ENCODE measurements at regions not wholly inside any gene's neighbourhood (a gene's known extent, or its start where the extent isn't known, plus 50 kb on each side); places are given as distances from the start of the nearest gene placed in this dataset.

- DNase-seq: no peak
Observed at GRCh38 chr4:8700531-8700930, 108.0 kb downstream of the CPZ start.

- DNase-seq: no peak
Observed at GRCh38 chr4:8699479-8700145, 107.0 kb downstream of the CPZ start.

- no peak for DNase-seq
Observed at GRCh38 chr4:8699063-8699385, 106.5 kb downstream of the CPZ start.

- DNase-seq: no peak
Observed at GRCh38 chr4:8698341-8699062, 105.9 kb downstream of the CPZ start.

- no peak for DNase-seq
Observed at GRCh38 chr4:8697826-8698225, 105.3 kb downstream of the CPZ start.

GRCh38 chr4:8696369-8697127 lies 104.0 kb downstream of the CPZ start:
- DNase-seq: no peak

GRCh38 chr4:8695237-8696219 lies 103.0 kb downstream of the CPZ start:
- DNase-seq: no peak

GRCh38 chr4:8694651-8695151 lies 102.1 kb downstream of the CPZ start:
- no peak for DNase-seq

GRCh38 chr4:8694226-8694625 lies 101.7 kb downstream of the CPZ start:
- no peak for DNase-seq

GRCh38 chr4:8691151-8691775 lies 98.7 kb downstream of the CPZ start:
- no peak for DNase-seq

- no peak for DNase-seq
Observed at GRCh38 chr4:8690216-8691150, 97.9 kb downstream of the CPZ start.

GRCh38 chr4:8689741-8690140 lies 97.2 kb downstream of the CPZ start:
- DNase-seq: no peak

- no peak for DNase-seq
Observed at GRCh38 chr4:8688908-8689445, 96.4 kb downstream of the CPZ start.

GRCh38 chr4:8688041-8688907 lies 95.7 kb downstream of the CPZ start:
- DNase-seq: peak in 17 of 56 donors; percentile 4 to 66 (median 12)

- no peak for DNase-seq
Observed at GRCh38 chr4:8687083-8687482, 94.5 kb downstream of the CPZ start.

GRCh38 chr4:8685831-8686230 lies 93.3 kb downstream of the CPZ start:
- DNase-seq: no peak

- no peak for DNase-seq
Observed at GRCh38 chr4:8683462-8683861, 90.9 kb downstream of the CPZ start.

GRCh38 chr4:8682725-8683124 lies 90.2 kb downstream of the CPZ start:
- DNase-seq: no peak

All from nucleus accumbens (tissue), 56 donors.